ENCODE measurements at regions not wholly inside any gene's neighbourhood (a gene's known extent, or its start where the extent isn't known, plus 50 kb on each side); places are given as distances from the start of the nearest gene placed in this dataset.

DNA sequence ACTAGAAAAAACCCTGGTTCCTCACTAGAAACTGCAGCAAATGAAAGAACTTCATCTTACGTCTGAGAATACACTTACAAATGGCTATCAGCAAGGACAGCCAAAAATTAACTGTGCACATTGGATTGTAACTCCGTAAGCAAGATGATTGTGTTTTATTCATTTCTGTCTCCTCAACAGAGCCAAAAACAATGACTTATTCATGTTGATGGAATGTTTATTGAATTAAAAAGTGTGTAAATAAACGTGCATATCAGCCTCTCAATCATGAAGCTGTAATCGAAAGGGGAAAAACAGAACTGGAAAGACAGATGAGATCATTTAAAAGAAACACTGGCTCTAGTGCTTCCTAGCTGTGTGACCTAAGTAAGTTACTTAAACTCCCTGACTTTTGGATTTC, 307.5 kb upstream of the ZC3H12C start:
- TF ChIP-seq CTCF (IDR thresholded peaks at IDR 0.05) (no peak), EZH2 (IDR thresholded peaks at IDR 0.05) (no peak)
